Natural killer cell (primary cell): ENCODE measurements at regions not wholly inside any gene's neighbourhood (a gene's known extent, or its start where the extent isn't known, plus 50 kb on each side); places are given as distances from the start of the nearest gene placed in this dataset.

Experiments used
- ATAC-seq, 3 donors: fragments of 150-1000 bp in 2 of 3; fragments of 200-7000 bp in 1 of 3; cut with Tn5 transposase; 1 replicate in 1 of 3; 2 replicates in 2 of 3; pipeline ENCODE4 v1.10.0; 2021; ENCODE audit warnings: mild to moderate bottlenecking in 2 of 3, moderate library complexity in 2 of 3
- DNase-seq, 2 donors: peaks; one replicate each; pipeline versions ENCODE4 v3.0.0 to v3.0.0-alpha.2; 2013 to 2021; ENCODE audit warnings: mixed read lengths in 1 of 2
- H3K27ac ChIP-seq: one replicate; pipeline ENCODE4 v1.5.1; 2013; ENCODE audit warnings: mild to moderate bottlenecking, low read length
- H3K27me3 ChIP-seq: one replicate; pipeline ENCODE4 v1.6.1; 2013; ENCODE audit warnings: low read length; ENCODE audit not compliant: control insufficient read depth, insufficient read depth
- H3K36me3 ChIP-seq: one replicate; pipeline ENCODE4 v1.6.1; 2013; ENCODE audit warnings: low read length; ENCODE audit not compliant: control insufficient read depth, insufficient read depth
- H3K4me1 ChIP-seq: one replicate; pipeline ENCODE4 v1.6.1; 2013; ENCODE audit warnings: low read length; ENCODE audit not compliant: control insufficient read depth, insufficient read depth
- H3K4me3 ChIP-seq: one replicate; pipeline ENCODE4 v1.5.1; 2013; ENCODE audit warnings: low read length
- H3K9me3 ChIP-seq: one replicate; pipeline ENCODE4 v1.6.1; 2013; ENCODE audit warnings: low read length; ENCODE audit not compliant: control insufficient read depth, insufficient read depth
- H3K27ac Mint-ChIP-seq, 2 donors: one replicate each; pipeline ENCODE4 v1.8.0; 2022; ENCODE audit warnings: mild to moderate bottlenecking in 2 of 2, mixed read lengths in 2 of 2, moderate library complexity in 1 of 2
- H3K27me3 Mint-ChIP-seq, 2 donors: one replicate each; pipeline ENCODE4 v1.8.0; 2022; ENCODE audit warnings: low read depth in 2 of 2, mixed read lengths in 2 of 2
- H3K36me3 Mint-ChIP-seq: one replicate; pipeline ENCODE4 v1.8.0; 2022; ENCODE audit warnings: mixed read lengths
- H3K4me1 Mint-ChIP-seq, 2 donors: one replicate each; pipeline ENCODE4 v1.8.0; 2022; ENCODE audit warnings: mixed read lengths in 2 of 2
- H3K4me3 Mint-ChIP-seq: one replicate; pipeline ENCODE4 v1.8.0; 2022; ENCODE audit warnings: mild to moderate bottlenecking, moderate library complexity, mixed read lengths
- H3K9me3 Mint-ChIP-seq, 2 donors: one replicate each; pipeline ENCODE4 v1.8.0; 2022; ENCODE audit warnings: mixed read lengths in 2 of 2
- WGBS: methylation state at CpG from one replicate; pipeline ENCODE4 v1.1.7; 2013; ENCODE audit warnings: missing lambda C conversion rate; ENCODE audit not compliant: insufficient coverage; 5-methylcytosine and 5-hydroxymethylcytosine counted together
- intact Hi-C: fragments of 100-400 bp; cut with micrococcal nuclease; formaldehyde crosslinking; loops from one replicate; pipeline ENCODE4 v1.14.2; 2022
- TF ChIP-seq, protein P1 (sequence below): fragments of 200-600 bp; IDR thresholded peaks from one replicate; pipeline ENCODE4 v1.8.0; 2022; ENCODE audit warnings: antibody characterized with exemption

DNA sequence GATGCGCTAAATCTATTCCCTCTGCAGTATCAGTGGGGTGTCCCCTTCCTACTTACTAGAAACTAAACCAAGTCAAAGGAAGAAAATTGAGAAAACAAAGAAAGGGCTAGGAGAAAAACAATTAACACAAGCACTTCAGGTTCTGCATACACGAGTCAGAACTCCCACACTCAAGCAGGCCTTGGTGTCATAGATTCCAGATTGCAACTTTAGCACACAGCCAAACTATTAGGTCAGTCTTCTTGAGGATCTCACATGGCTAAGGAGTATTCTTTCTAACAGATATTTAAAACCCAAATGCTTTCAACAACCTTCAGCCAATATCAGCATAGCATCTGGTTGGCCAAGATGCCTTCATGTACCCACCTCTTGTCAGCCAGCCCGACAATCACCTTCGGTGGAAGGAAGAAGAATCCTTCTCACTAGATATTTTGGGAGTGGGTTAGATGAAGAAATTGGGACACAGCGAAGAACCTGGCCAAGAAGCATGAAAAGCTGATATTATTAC lies 340.0 kb downstream of the VPS13C start:
- peaks cover 0 to under 1% of the 10 kb centered on the region in 2 donors for H3K4me1 Mint-ChIP-seq
- H3K9me3 ChIP-seq = no peaks in the 10 kb centered on the region
- H3K4me3 Mint-ChIP-seq = no peak overlapping the region
- H3K27me3 ChIP-seq = no peaks in the 10 kb centered on the region
- no peaks in the 10 kb centered on the region for H3K4me1 ChIP-seq
- no peaks in the 10 kb centered on the region for H3K36me3 ChIP-seq
- TF ChIP-seq, protein P1, sequence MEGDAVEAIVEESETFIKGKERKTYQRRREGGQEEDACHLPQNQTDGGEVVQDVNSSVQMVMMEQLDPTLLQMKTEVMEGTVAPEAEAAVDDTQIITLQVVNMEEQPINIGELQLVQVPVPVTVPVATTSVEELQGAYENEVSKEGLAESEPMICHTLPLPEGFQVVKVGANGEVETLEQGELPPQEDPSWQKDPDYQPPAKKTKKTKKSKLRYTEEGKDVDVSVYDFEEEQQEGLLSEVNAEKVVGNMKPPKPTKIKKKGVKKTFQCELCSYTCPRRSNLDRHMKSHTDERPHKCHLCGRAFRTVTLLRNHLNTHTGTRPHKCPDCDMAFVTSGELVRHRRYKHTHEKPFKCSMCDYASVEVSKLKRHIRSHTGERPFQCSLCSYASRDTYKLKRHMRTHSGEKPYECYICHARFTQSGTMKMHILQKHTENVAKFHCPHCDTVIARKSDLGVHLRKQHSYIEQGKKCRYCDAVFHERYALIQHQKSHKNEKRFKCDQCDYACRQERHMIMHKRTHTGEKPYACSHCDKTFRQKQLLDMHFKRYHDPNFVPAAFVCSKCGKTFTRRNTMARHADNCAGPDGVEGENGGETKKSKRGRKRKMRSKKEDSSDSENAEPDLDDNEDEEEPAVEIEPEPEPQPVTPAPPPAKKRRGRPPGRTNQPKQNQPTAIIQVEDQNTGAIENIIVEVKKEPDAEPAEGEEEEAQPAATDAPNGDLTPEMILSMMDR = no peak
- intact Hi-C loops = no loop called here
- DNase-seq = no peak
- peaks cover 10 to 26% of the 10 kb centered on the region in 2 donors for H3K27me3 Mint-ChIP-seq
- 84% methylated on average over 4 of the region's 5 CpGs for WGBS
- no peaks in the 10 kb centered on the region for H3K36me3 Mint-ChIP-seq
- no peak overlapping the region for H3K27ac Mint-ChIP-seq
- no peak overlapping the region for H3K27ac ChIP-seq
- no peak for ATAC-seq
- H3K4me3 ChIP-seq = no peak overlapping the region
- H3K9me3 Mint-ChIP-seq = no peaks in the 10 kb centered on the region

DNA sequence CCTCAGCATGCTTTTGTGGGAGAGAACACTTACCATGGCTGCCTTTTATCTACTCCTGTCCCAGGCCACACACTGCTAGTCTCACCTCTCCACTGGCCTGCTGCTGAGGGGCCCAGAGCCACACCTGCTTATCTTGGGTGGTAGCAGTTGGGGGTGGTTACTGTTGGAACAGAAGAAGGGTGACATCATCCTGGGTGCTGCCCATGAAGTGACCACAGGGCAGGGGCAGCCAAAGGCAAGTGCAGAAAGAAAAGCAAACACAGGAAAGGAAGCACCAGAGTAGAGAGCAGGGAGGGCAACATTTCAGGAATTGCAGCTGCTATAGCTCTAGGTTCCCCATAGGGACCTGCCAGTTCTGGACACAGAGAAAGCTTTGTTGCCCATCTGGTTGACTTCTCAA lies 345.2 kb downstream of the VPS13C start:
- no peaks in the 10 kb centered on the region for H3K4me1 ChIP-seq
- Mint-ChIP-seq H3K27me3 (peaks cover 4 to 8% of the 10 kb centered on the region in 2 donors), H3K4me1 (peaks cover 0 to 5% of the 10 kb centered on the region in 2 donors), H3K9me3 (no peaks in the 10 kb centered on the region), H3K4me3 (no peak overlapping the region), H3K36me3 (no peaks in the 10 kb centered on the region), H3K27ac (no peak overlapping the region)
- H3K36me3 ChIP-seq = no peaks in the 10 kb centered on the region
- DNase-seq (no peak), ATAC-seq (no peak)
- TF ChIP-seq, protein P1 = no peak
- intact Hi-C loops = no loop called here
- H3K27ac ChIP-seq = no peak overlapping the region
- no peak overlapping the region for H3K4me3 ChIP-seq
- no peaks in the 10 kb centered on the region for H3K27me3 ChIP-seq
- H3K9me3 ChIP-seq = no peaks in the 10 kb centered on the region

GRCh38 chr15:61712129-61712759 lies 348.0 kb downstream of the VPS13C start:
- H3K27ac ChIP-seq = no peak overlapping the region
- H3K36me3 ChIP-seq = no peaks in the 10 kb centered on the region
- no peak for DNase-seq
- H3K4me3 Mint-ChIP-seq = no peak overlapping the region
- TF ChIP-seq, protein P1 = no peak
- H3K27ac Mint-ChIP-seq = no peak overlapping the region
- no peak overlapping the region for H3K4me3 ChIP-seq
- no peaks in the 10 kb centered on the region for H3K4me1 ChIP-seq
- 95% methylated on average over 4 of the region's 4 CpGs for WGBS
- intact Hi-C loops = no loop called here
- no peak for ATAC-seq
- H3K9me3 Mint-ChIP-seq = no peaks in the 10 kb centered on the region
- H3K4me1 Mint-ChIP-seq = peaks cover 0 to 5% of the 10 kb centered on the region in 2 donors
- H3K27me3 Mint-ChIP-seq = peaks cover 0 to 7% of the 10 kb centered on the region in 2 donors
- no peaks in the 10 kb centered on the region for H3K36me3 Mint-ChIP-seq
- no peaks in the 10 kb centered on the region for H3K27me3 ChIP-seq
- no peaks in the 10 kb centered on the region for H3K9me3 ChIP-seq
